ENCODE measurements at regions not wholly inside any gene's neighbourhood (a gene's known extent, or its start where the extent isn't known, plus 50 kb on each side); places are given as distances from the start of the nearest gene placed in this dataset.
"Not testable (repeated sequence)": the region's sequence is repeated elsewhere in the genome, so short reads cannot be mapped to it uniquely, and the experiment has no call there.

DNA sequence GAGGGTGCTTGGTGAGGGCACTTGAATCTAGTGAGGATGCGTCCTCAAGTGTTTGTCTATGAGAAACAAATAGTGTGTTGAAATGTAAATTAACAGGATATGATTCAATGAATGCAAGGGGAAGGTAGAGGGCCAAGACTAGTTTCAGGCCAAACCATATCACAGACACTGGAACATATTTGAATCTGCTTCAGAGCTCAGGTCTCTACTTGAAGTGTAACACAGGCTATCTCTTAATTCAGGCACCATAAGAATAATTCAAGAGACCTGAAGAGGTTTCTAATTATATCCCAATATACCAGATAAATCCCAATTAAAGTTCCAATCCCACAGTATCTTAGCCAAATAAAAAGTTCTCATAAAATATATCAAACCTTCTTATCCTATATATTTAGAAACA is 146.5 kb upstream of the INTU start:
- TF ChIP-seq ZNF8 (CRISPR knock-in tag; IDR thresholded peaks at IDR 0.05) = no peak
- TF ChIP-seq, protein P1, sequence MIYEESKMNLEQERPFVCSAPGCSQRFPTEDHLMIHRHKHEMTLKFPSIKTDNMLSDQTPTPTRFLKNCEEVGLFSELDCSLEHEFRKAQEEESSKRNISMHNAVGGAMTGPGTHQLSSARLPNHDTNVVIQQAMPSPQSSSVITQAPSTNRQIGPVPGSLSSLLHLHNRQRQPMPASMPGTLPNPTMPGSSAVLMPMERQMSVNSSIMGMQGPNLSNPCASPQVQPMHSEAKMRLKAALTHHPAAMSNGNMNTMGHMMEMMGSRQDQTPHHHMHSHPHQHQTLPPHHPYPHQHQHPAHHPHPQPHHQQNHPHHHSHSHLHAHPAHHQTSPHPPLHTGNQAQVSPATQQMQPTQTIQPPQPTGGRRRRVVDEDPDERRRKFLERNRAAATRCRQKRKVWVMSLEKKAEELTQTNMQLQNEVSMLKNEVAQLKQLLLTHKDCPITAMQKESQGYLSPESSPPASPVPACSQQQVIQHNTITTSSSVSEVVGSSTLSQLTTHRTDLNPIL (CRISPR knock-in tag; IDR thresholded peaks at IDR 0.05; ENCODE audit: low read depth) = no peak
- TF ChIP-seq, protein P2, sequence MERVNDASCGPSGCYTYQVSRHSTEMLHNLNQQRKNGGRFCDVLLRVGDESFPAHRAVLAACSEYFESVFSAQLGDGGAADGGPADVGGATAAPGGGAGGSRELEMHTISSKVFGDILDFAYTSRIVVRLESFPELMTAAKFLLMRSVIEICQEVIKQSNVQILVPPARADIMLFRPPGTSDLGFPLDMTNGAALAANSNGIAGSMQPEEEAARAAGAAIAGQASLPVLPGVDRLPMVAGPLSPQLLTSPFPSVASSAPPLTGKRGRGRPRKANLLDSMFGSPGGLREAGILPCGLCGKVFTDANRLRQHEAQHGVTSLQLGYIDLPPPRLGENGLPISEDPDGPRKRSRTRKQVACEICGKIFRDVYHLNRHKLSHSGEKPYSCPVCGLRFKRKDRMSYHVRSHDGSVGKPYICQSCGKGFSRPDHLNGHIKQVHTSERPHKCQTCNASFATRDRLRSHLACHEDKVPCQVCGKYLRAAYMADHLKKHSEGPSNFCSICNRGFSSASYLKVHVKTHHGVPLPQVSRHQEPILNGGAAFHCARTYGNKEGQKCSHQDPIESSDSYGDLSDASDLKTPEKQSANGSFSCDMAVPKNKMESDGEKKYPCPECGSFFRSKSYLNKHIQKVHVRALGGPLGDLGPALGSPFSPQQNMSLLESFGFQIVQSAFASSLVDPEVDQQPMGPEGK (CRISPR knock-in tag; IDR thresholded peaks at IDR 0.05; ENCODE audit: borderline replicate concordance) = no peak
- TF ChIP-seq ZC3H10 (CRISPR knock-in tag; IDR thresholded peaks at IDR 0.05) = no peak
- no peak for ATAC-seq

DNA sequence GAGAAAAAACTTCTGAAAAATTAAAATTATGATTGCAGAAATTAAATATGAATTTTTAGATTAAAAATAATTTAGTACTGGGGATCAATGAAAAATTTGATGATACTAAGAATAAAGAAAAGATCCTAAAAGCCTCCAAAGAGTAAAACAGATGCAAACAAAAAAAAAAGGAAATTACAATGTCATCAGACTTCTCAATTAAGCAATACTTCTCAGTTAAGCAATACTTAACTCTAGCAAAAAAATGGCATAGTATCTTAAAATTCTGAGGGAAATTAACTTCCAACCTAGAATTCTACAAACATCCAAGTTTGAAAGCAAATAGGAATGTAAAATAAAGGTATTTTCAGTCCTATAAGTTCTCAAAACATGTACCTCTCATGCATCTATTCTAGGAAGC is 141.2 kb upstream of the INTU start:
- TF ChIP-seq, protein P3, sequence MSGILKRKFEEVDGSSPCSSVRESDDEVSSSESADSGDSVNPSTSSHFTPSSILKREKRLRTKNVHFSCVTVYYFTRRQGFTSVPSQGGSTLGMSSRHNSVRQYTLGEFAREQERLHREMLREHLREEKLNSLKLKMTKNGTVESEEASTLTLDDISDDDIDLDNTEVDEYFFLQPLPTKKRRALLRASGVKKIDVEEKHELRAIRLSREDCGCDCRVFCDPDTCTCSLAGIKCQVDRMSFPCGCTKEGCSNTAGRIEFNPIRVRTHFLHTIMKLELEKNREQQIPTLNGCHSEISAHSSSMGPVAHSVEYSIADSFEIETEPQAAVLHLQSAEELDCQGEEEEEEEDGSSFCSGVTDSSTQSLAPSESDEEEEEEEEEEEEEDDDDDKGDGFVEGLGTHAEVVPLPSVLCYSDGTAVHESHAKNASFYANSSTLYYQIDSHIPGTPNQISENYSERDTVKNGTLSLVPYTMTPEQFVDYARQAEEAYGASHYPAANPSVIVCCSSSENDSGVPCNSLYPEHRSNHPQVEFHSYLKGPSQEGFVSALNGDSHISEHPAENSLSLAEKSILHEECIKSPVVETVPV (CRISPR knock-in tag; IDR thresholded peaks at IDR 0.05) = no peak
- TF ChIP-seq SNAI2 (CRISPR knock-in tag; IDR thresholded peaks at IDR 0.05) = no peak
- TF ChIP-seq, protein P4, sequence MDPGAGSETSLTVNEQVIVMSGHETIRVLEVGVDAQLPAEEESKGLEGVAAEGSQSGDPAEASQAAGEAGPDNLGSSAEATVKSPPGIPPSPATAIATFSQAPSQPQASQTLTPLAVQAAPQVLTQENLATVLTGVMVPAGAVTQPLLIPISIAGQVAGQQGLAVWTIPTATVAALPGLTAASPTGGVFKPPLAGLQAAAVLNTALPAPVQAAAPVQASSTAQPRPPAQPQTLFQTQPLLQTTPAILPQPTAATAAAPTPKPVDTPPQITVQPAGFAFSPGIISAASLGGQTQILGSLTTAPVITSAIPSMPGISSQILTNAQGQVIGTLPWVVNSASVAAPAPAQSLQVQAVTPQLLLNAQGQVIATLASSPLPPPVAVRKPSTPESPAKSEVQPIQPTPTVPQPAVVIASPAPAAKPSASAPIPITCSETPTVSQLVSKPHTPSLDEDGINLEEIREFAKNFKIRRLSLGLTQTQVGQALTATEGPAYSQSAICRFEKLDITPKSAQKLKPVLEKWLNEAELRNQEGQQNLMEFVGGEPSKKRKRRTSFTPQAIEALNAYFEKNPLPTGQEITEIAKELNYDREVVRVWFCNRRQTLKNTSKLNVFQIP (CRISPR knock-in tag; IDR thresholded peaks at IDR 0.05; ENCODE audit: borderline replicate concordance, low read depth) = no peak
- TF ChIP-seq ISL1 (CRISPR knock-in tag; IDR thresholded peaks at IDR 0.05) = no peak
- TF ChIP-seq BACH2 (CRISPR knock-in tag; IDR thresholded peaks at IDR 0.05; ENCODE audit: borderline replicate concordance) = no peak

DNA sequence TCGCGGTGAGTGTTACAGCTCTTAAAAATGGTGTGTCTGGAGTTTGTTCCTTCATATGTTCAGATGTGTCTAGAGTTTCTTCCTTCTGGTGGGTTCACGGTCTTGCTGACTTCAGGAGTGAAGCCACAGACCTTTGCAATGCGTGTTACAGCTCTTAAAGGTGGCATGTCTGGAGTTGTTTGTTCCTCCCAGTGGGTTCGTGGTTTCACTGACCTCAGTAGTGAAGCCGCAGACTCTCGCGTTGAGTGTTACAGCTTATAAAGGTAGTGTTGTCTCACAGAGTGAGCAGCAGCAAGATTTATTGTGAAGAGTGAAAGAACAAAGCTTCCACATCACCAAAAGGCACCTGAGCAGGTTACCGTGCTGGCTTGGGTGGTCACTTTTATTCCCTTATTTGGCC is 135.9 kb upstream of the INTU start:
- not testable (repeated sequence) for ATAC-seq

More for the DNA sequence above, 141.2 kb upstream of the INTU start:
- no peak for ATAC-seq

DNA sequence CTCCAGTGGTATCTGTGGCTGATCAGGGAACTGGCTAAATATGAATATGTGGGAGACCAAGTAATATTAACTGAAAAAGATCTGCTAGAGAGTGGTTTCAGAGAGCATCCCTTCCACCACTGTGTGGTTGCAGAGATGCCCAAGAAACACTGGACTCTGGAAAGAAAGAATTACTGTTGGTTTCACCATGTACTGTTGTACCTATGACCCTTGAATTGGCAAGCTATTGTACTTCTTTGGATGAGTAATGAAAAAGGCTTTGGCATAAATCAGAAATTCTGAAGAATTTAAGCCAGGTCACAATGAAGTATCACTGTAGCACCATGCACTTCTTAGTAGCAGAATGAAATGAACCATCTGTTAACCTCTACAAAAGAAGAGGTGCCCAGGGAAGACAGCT is 134.4 kb upstream of the INTU start:
- no peak for ATAC-seq
- no peak for TF ChIP-seq SNAI2 (CRISPR knock-in tag; IDR thresholded peaks at IDR 0.05)
- TF ChIP-seq ZFP30 (CRISPR knock-in tag; IDR thresholded peaks at IDR 0.05) = no peak

DNA sequence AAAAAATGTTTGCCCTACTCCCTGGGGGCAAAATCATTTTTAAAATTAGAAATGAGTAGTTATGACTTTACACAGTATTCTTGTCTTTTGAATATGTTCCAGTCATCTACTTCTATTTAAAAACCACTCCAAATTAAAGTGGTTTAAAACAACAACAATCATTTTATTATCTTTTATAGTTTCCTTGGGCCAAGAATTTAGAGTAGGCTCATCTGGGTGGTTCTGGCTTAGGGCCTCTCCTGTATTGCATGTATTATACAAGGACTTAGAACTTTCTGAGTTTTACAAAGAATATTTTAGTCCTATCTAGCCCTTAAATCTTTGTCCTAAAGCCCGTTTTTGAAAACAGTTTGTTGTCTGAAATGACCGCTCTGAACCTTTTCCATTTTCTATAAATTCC is 132.5 kb upstream of the INTU start:
- TF ChIP-seq RARB (CRISPR knock-in tag; IDR thresholded peaks at IDR 0.05) (no peak), ESRRG (CRISPR knock-in tag; IDR thresholded peaks at IDR 0.05) (no peak), TOX (CRISPR knock-in tag; IDR thresholded peaks at IDR 0.05; ENCODE audit: borderline replicate concordance) (no peak), OSR1 (CRISPR knock-in tag; IDR thresholded peaks at IDR 0.05) (no peak), ZFP30 (CRISPR knock-in tag; IDR thresholded peaks at IDR 0.05) (no peak), BACH2 (CRISPR knock-in tag; IDR thresholded peaks at IDR 0.05; ENCODE audit: borderline replicate concordance) (no peak)
- TF ChIP-seq, protein P1 (CRISPR knock-in tag; IDR thresholded peaks at IDR 0.05; ENCODE audit: low read depth) = no peak
- TF ChIP-seq, protein P2 (CRISPR knock-in tag; IDR thresholded peaks at IDR 0.05; ENCODE audit: borderline replicate concordance) = no peak
- TF ChIP-seq, protein P3 (CRISPR knock-in tag; IDR thresholded peaks at IDR 0.05) = no peak
- TF ChIP-seq, protein P5, sequence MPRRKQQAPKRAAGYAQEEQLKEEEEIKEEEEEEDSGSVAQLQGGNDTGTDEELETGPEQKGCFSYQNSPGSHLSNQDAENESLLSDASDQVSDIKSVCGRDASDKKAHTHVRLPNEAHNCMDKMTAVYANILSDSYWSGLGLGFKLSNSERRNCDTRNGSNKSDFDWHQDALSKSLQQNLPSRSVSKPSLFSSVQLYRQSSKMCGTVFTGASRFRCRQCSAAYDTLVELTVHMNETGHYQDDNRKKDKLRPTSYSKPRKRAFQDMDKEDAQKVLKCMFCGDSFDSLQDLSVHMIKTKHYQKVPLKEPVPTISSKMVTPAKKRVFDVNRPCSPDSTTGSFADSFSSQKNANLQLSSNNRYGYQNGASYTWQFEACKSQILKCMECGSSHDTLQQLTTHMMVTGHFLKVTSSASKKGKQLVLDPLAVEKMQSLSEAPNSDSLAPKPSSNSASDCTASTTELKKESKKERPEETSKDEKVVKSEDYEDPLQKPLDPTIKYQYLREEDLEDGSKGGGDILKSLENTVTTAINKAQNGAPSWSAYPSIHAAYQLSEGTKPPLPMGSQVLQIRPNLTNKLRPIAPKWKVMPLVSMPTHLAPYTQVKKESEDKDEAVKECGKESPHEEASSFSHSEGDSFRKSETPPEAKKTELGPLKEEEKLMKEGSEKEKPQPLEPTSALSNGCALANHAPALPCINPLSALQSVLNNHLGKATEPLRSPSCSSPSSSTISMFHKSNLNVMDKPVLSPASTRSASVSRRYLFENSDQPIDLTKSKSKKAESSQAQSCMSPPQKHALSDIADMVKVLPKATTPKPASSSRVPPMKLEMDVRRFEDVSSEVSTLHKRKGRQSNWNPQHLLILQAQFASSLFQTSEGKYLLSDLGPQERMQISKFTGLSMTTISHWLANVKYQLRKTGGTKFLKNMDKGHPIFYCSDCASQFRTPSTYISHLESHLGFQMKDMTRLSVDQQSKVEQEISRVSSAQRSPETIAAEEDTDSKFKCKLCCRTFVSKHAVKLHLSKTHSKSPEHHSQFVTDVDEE (CRISPR knock-in tag; IDR thresholded peaks at IDR 0.05) = no peak

More for the DNA sequence above, 132.5 kb upstream of the INTU start:
- no peak for ATAC-seq
